LHCN-M2 (cell line): ENCODE measurements at regions not wholly inside any gene's neighbourhood (a gene's known extent, or its start where the extent isn't known, plus 50 kb on each side); places are given as distances from the start of the nearest gene placed in this dataset.

Experiments used
- DNase-seq: peaks from one replicate; pipeline ENCODE4 v3.0.0-alpha.2; 2012; ENCODE audit warnings: low read depth

- DNase-seq = no peak
Measured at GRCh38 chr4:126825083-126825482, 807.7 kb upstream of the INTU start.

- DNase-seq = no peak
Measured at GRCh38 chr4:126827669-126828068, 805.1 kb upstream of the INTU start.

GRCh38 chr4:126834854-126835253 is 797.9 kb upstream of the INTU start:
- no peak for DNase-seq

DNA sequence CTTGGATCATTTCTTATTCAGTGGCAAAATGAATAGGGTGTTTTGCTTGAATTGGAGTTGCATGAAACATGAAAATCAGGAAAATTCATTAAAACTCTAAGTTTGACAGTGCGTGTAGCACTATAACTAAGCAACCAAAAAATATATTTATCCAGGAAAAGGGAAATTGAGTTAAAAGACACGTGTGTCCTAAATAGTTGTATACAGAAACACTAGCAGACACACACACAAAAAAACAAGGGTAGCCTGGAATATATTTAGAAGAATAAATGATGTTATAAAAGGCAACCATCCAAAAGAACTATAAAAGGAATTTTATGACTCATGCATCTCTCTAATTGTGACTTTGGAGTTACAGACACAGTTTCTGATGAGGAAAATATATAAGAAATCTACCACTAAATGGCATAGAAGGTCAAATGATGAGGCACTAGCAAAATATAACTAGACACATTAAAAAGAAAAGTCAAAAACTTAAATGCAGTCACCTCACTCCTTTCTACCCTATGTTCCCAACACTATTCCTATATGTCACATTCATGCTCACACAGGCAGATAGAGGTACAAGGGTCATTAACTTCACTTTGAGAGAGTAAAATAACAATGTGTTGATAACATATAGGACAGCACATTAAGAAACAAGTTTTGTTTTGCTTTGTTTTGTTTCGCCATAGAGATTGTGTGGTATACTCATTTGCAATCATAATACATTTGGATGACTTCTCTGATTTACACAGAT is 793.6 kb upstream of the INTU start:
- peak; percentile 35 for DNase-seq

GRCh38 chr4:126843492-126844067 is 789.2 kb upstream of the INTU start:
- DNase-seq = no peak

DNA sequence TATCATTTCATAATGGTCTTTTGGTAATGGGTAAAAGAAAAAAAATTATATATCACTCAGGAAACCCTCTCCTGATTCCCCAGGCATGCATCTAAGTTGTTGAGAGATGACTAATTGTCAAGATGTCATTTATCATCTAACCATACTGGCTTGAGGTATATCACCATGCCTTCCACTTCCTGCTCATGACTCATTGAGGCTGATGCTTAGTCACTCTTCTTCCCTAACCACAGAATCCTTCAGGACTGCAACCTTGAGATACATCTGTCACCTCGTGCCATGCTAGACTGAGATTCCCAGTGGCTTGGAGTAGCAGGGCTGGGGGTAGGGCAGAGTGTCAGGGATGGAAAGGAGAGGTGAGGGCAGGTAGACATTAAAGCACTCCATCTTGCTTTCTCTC is 782.5 kb upstream of the INTU start:
- DNase-seq = peak; percentile 99

- peak; percentile 62 for DNase-seq
Measured at GRCh38 chr4:126851391-126851790, 781.4 kb upstream of the INTU start.

DNA sequence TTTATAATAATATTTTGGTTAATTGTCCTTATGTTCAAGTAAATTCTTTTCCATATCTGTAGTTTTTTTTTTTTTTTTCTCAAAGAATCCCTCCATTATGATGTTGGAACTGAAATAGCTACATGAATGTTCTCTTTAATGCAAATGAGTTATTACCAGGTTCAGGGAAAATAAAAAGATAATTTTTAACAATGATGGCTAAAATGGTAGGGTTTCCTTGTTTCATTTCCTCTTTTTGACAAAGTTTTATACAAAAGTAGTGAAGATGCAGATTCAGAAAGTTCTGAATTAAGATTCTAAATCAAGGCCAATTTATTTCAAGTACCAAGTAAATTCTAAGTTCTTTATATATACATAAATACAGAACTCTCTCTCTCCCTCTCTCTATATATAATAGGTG is 779.0 kb upstream of the INTU start:
- no peak for DNase-seq

- DNase-seq = peak; percentile 67
Measured at GRCh38 chr4:126856906-126857305, 775.9 kb upstream of the INTU start.

- no peak for DNase-seq
Measured at GRCh38 chr4:126859314-126859713, 773.4 kb upstream of the INTU start.

GRCh38 chr4:126859872-126860271 is 772.9 kb upstream of the INTU start:
- DNase-seq = no peak

DNA sequence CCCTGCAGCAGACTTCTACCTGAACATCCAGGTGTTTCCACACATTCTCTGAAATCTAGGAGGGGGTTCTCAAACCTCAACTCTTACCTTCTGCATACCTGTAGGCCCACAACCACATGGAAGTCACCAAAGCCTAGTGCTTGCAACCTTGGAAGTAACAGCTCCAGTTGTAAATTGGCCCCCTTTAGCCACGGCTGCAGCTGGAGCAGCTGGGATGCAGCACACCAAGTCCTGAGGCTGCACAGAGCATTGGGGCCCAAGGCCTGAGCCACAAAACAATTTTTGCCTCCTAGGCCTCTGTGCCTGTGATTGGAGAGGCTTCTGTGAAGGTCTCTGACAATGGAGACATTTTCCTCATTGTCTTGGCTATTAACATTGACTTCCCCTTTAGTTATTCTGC is 772.4 kb upstream of the INTU start:
- no peak for DNase-seq

DNA sequence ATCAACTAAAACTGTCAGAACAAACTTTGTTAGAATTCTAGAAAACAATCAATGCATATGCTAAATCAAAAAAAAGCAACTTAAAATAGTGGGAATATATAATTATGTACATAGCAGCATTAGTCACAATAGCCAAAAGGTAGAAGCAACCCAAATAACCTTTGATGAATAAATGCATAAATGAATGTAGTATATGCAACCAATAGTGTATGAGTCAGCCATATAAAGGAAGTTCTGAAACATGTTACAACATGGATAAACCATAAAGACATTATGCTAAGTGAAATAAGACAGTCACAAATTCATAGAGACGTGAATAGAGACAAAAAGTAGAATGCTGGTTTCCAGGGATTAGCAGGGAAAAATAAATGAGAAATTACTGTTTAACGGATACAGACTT is 762.8 kb upstream of the INTU start:
- no peak for DNase-seq

GRCh38 chr4:126871810-126872209 is 760.9 kb upstream of the INTU start:
- no peak for DNase-seq

- DNase-seq = no peak
Measured at GRCh38 chr4:126874533-126874932, 758.2 kb upstream of the INTU start.

DNA sequence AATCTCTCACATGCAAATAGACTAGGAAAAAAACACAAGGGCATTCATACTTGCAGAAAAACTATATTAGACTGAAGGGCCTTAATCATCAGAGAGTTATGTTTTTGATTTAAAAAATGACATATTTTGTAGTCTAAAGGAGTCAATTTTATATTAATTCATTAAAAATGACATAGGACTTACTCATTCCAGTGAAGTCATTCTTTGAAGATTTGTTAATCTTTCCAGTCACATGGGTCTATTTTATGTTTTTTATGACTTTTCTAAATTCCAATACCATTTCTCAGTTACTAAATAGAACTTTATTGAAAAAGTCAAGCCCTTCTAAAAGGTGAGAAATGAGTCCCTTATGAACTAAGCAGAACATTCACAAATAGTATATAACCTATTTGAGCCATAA is 743.8 kb upstream of the INTU start:
- DNase-seq = peak; percentile 62

DNA sequence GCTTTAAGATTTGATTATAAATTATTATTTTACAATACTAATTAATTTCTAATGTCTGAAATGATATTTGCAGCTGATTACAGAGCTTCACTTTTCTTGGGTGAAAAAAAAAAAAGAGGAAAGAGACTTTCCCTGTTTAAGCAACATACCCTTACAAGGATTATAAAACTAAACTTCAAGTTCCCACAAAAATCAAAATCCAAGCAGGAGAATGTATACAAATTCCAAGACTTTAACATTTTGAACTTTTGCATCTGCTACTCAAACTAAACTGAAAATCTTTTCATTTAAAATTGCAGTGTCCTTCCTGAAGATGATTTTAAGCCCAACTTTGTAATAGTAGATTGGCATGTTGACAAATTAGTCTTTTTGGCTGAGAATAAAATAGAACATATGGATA is 742.4 kb upstream of the INTU start:
- no peak for DNase-seq

DNA sequence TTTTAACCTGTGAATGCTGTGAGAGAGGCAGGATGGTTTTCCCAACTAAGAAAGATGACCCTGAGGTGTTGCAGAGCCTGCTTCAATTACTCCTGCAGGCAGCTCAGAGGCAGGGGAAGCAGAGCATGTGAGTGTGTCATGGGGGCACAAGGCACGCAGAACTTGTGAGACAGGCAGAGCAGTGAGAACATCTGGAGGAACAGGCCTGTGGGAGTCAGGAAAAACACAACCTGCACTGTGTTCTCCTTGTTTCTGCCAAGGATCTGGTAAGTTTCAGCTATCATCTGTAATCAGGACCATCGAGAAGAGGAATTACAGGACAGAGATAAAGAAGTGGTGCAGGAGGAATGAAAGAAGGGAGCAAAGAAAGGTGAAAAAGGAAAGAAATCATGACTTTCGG is 741.8 kb upstream of the INTU start:
- peak; percentile 27 for DNase-seq

- no peak for DNase-seq
Measured at GRCh38 chr4:126894963-126895362, 737.8 kb upstream of the INTU start.

- no peak for DNase-seq
Measured at GRCh38 chr4:126895988-126896570, 736.7 kb upstream of the INTU start.

DNA sequence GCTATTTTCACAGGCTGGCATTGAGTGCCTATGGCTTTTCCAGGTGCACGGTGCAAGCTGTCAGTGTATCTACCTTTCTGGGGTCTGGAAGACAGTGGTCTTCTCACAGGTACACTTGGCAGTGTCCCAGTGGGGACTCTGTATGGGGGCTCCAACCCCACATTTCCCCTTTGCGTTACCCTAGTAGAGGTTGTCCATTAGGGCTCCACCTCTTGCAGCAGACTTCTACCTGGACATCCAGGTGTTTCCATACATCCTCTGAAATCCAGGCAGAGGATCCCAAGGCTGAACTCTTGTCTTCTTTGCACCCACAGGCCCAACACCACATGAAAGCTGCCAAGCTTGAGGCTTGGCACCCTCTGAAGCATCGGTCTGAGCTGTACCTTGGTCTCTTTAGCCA is 735.7 kb upstream of the INTU start:
- no peak for DNase-seq

GRCh38 chr4:126898815-126899214 is 733.9 kb upstream of the INTU start:
- no peak for DNase-seq

- peak; percentile 88 for DNase-seq
Measured at GRCh38 chr4:126899331-126899801, 733.4 kb upstream of the INTU start.
